ENCODE measurements at regions not wholly inside any gene's neighbourhood (a gene's known extent, or its start where the extent isn't known, plus 50 kb on each side); places are given as distances from the start of the nearest gene placed in this dataset.

DNA sequence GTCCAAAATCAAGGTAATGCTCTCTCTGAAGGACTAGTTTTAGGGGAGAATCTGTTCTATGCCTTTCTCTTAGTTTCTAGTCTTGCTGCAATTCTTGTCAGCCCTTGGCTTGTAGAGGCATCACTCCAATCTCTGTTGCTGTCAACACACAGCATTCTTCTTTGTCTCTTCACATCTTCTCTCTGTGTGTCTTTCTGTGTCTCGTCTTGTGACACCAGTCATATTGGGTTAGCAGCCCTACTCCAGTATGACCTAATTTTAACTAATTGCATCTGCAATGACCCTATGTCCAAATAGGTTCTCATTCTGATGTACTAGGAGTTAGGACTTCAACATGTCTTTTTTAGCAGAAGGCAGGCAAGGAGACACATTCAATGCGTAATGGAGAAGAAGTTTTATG is 1110.6 kb downstream of the DTWD2 start:
- no peak for DNase-seq

DNA sequence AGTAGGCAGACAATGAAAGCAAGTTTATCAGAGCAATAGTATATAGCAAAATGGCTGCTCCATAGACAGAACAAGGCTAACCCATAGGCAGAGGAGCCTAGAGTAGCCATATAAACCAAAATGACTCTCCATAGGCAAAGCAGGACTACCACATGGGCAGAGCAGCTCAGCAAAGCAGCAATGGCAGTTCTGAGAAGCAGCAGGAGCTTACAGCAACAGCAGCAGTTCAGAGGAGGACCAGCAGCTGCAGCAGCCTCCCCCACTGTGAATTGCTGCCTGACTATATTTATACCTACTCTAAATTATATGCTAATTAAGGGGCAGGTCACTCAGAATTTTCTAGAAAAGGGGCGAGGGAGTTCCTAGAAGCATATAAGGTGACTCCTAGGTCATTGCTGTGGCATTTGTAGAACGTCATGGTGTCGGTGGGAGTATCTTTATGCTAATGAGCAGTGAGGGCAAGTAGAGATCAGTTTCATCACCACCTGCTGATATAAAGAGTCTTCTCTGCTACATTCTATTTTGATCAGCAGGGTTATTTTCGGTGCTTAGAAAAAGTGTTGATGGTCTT is 1115.5 kb downstream of the DTWD2 start:
- DNase-seq, result no peak

DNA sequence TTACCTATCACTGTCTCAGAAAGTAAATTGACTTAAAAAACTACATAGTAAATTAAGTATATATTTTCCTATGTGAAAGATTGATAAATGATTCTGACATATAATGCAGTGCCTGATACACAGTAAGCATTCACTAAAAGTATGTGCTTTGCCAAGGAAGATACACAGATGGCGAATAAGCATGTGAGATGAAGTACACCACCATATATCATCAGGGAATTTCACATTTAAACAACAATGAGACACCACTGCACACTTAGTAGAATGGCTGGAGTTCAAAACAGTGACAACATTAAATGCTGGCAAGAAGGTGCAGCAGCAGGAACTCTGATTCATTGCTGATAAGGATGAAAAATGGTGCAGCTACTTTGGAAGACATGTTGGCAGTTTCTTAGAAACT is 1118.8 kb downstream of the DTWD2 start:
- no peak for DNase-seq

DNA sequence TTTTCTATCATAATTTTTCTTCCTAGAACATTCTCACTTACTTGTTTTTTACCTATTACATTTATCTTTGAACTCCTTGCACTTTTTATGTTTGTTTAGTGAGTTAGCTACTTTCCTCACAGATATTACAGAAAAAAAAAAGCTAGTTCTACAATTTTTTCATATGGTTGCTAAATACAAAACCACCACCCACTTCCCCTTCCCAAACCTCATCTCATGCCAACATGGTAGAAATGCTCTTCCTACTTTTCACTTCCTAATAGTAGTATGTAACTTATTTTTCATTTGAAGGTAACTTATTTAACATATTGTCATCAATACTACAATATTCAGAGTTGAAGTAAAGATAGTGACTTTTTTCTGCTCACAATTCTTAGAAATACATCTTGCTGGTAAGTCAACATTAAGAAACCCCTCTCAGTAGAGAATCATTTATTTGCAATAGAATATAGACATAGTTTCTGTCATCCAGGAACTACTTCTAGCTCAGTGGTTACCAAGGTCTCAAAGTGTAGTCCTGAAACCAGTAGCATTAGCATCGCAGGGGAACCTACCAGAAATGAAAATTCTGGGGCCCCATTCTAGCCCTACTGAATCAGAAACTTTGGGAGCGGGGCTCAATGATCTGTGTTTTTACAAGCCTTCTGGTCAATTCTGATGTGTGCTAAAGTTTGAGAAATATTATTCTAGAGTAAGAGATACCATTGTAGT is 1124.6 kb downstream of the DTWD2 start:
- no peak for DNase-seq

DNA sequence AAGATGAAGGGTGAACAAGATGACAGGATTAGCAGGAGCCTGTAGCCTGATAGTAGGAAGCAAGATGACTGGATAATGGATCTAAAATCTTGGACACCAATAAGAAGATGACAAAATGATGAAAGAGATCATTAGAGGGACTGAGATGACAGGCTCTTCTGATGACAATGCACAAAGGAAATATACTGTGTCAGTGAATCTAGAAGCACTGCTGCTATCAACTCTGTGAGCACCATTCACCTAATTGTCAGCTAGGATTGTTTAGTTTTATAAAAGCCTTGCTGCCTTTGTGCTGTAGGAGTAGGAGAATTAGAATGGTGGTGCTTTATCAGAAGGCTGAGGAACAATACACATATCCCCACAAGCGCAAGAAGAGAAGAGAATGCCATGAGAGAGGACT is 1127.8 kb downstream of the DTWD2 start:
- DNase-seq, result no peak

DNA sequence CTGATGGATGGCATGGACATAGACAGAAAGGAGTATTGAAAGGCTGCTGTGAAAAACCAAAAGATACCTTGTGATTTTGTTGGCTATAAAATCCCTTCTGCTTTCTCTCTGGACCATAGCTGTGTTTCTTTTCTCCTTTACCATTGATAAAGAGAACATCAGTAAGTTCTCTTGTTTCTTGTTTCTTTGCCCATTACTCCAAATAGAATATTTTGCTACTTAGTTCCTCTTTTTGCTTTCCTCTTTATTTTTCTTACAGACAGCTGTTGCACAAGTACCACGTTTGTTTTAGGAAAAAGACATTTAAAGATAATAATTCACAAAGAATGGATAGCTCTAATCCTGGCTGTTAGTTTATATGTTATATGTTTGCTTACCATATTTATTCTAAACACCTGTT is 1129.2 kb downstream of the DTWD2 start:
- no peak for DNase-seq

DNA sequence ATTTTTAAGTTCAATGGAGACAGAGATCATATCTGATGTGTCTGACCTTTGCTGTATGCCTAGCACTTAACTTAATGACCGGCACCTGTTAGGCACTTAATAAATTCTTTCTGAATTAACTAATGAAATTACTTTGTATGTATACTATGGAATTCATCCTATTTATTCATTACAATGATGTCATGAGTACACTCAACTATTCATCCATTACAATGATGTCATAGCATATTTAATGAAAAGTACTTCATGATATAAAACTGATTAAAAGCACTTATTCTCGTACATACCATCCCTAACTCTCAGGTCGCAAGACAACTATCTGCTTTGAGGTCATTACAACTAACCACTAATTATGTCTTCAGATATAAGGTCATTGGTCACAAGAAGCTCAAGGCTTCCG is 1131.6 kb downstream of the DTWD2 start:
- DNase-seq, result no peak

DNA sequence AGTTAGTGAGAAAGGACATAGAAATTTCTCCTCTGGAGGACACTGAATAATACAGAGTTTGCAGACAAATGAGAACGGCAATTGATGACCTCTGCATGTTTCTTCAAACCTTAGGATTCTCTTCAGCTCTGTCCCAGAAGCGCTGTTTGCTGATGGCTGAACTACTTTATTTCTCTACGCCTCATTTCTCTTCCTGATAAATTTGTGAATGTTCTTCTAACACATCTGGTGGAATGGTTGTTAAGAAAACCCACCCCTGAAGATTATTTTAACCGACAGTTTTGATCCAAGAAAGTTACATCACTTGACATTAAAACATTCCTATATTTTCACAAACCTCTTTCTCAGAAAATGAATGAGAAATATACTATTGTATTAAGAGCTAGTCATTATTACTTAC is 1150.6 kb downstream of the DTWD2 start:
- DNase-seq, result no peak

DNA sequence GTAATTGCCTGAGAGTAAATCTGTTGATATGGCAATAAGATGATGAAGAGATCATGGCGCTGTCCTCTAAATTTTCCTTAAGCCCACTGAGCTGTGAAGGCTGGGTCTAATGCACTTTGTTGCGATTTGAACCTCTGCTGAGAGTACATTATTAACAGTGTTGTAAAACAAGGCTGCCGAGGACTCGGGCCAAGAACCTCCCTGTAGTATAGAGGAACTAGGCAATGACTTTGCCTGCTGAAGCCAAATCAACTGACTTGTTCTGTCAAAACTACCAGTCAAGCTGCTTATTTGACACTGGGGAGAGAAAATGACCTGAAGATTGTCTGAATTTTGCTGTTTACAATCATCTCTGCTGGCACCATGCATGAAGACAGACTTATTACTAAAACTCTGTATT is 1154.7 kb downstream of the DTWD2 start:
- DNase-seq, result no peak

DNA sequence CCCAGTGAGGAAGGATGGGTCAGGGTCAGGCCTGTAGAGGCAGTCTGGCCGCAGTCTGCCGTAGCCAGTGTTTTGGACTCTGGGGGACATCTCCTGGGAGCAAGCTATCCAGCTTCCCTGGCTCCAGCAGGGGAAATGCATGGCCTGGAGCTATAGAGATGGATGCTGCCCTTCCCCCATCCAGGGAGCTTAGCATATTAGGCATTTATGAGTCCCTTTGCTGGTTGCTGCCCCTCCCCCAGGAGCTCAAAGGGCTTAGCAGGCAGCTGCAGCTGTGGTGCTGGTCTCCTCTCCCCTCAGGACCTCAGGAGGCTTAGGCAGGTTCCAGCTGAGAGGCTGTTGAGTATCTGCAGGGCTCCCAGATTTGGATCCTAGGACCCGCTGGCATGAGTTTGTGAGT is 1158.7 kb downstream of the DTWD2 start:
- DNase-seq, result no peak

DNA sequence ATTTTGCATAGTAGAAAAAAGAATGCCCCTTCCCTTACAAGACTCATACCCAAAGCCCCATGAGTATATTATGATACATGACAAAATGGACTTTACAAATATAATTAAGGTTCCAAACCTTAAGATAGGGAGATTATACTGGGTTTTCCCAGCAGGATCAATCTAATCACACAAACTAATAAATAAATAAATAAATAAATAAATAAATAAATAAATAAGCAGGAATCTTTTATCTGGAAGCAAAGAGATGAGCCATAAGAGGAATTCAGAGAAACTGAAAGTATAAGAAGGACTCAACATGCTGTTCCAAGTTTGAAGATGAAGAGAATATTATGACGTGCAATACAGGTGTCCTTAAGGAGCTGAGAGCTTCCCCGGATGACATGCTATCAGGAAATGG is 1174.5 kb downstream of the DTWD2 start:
- DNase-seq, result no peak

DNA sequence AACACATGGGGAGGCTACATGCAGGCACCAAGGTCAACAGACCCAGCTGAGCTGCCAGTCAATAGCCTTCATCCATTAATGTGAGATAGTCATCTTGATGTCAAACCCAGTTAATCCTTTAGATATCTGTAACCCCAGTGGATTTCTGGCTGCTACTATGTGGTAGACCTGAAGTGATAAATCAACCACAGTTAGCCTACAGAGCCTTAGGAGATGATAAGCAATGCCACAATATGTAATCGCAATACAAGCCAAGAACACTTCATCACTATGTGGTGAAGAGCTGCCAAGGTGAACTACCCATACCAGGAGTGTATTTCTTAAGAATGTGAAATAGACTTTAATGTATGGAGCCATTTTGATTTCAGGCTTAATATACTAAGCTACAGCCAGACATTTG is 1175.5 kb downstream of the DTWD2 start:
- no peak for DNase-seq

DNA sequence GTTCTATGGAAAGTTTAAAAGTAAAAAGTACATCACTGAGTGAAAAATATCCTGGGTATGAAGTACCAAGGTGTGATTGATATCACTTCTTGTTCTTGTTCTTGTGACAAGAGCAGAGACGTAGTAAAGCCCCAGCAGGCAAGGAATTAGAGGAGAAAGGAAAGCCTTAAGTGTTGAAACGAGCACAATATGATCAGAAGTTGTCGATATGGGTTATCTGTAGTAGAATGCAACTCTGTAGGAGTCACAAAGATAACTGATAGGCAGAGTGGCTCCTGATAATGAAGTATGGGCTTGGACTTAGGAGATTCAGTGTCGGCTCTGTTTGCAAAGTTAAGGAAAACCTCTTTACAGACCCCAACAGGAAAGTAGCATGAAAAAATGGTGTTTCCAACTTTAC is 1179.1 kb downstream of the DTWD2 start:
- no peak for DNase-seq

DNA sequence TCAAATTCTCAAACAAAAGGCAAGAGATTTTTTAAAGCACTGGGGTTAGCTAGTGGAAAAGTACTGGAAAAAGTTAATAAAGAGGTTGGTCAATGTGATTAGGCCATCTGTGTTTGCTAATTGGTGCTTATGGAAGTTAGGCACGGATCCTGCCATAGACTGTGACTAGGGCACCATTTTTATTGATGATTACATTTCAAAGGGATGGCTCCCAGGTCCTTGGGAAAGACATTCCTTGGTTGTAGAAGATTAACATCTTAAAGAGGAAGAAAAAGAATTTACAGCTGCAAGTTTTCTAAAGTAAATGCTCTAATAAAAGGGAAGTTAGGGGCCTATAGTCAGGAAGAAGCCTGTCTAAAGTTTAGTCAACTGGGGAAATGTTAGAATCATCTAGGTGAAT is 1183.3 kb downstream of the DTWD2 start:
- no peak for DNase-seq

DNA sequence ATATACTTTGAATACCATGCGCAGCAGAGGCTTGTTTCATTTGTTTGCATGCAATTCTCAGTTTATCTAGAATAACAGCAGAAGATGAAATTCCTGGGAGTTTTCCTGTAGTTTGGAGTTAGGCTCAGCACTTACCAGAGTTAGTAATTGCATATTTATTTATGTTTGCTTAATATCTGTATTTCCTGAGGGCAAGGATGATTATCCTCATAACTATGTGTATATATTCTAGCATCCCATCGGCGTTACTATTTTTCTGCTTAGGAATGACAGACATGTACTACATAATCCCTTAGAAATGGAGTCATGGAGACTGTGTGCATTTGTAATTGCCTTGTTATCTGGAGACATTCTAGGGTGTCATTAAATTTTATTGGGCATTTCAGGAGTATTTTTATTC is 1184.8 kb downstream of the DTWD2 start:
- DNase-seq, result no peak

DNA sequence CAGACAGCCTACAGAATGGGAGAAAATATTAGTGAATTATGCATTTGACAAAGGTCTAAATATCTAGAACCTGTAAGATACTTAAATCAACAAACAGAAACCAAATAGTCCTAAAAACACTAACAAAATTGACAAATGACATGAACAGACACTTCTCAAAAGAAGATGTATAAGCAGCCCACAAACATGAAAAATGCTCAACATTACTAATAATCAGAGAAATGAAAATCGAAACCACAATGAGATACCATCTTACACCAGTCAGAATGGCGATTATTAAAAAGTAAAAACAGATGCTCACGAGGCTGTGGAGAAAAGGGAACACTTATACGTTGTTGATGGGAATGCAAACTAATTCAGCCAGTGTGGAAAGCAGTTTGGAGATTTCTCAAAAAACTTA is 1186.8 kb downstream of the DTWD2 start:
- DNase-seq, result no peak

DNA sequence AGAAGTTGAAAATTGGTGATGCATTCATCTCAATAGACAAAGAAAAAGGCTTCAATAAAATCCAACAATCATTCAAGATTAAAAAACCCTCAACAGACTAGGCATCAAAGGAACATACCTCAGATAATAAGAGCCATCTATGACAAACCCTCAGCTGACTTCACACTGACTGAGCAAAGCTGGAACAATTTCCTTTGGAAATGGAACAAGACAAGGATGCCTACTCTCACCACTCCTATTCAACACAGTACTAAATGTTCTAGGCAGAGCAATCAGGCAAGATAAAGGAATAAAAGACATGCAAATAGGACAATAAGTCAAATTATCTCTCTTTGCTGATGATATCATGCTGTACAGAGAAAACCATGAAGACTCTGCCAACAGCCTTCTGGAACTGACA is 1188.1 kb downstream of the DTWD2 start:
- no peak for DNase-seq

DNA sequence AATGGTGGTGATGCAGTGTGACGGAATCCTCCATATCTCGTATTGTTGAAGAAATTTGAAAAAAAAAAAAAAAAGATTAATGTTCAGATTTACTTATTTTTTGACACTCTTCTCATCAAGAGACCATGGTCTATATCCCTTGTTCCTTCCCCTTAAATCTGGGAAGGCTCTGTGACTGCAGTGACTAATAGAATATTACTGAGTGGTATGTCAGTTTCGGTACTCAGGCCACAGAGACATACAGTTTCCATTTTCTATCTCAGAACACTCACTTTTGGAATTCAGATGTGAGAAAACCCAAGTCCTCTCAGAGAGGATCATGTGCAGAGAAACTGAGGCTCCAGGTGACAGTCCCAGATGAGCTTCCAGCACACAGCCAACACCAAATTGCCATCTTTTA is 1193.5 kb downstream of the DTWD2 start:
- no peak for DNase-seq

DNA sequence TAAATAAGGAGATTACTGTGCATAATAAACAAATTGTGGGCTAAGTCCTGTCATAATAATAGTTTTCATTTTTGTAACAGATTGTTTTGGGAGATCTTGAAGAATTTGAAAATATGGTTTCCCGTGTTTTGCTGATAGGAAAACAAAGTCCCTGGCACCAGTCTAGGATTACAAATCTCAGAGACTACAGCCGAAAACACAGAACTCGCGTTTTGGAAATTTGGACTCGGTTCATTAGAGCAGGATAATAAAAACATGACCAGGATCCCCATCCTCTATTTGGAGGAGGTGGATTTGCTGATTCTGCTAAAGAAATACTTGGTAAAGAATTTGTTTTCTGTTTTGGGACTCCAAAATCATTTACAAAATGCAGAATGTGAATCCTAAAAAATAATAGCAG is 1194.4 kb downstream of the DTWD2 start:
- no peak for DNase-seq

DNA sequence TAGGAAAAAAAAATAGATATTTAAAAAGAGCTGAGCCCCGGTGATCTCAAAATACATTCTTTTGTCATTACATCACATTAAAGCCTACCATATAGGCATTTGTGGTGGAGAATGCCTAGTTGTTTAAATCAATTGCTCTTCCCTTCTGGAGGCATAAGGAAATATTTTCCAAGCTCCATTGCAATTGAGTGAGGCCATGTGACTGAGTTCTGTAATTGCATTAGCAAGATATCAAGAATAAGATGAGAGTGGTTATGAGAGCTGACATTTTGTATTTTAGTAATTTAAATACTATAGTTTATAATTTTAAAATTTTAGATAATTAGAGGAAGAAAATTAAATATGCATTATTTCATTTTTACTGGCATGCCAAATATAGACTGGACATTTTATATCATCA is 1195.9 kb downstream of the DTWD2 start:
- DNase-seq, result no peak

DNA sequence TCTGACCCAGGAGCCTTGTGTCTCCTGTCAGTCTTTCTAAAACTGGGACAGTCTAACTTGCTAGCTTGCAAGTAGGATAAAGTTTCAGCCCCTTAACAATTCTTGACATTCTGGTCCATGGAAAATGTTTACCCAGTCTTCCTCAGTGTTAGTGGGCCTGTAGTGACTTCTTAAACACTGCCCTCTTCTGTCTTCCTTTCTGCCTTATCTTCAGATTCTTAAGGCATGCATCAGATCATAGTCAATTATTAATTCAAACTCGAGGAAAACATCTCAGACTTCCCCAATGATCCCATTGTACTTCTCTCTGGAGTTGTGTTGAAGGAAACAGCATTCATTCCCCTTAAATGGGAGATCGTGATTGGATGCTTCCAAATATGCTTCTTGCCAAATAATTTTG is 1199.8 kb downstream of the DTWD2 start:
- DNase-seq, result no peak

DNA sequence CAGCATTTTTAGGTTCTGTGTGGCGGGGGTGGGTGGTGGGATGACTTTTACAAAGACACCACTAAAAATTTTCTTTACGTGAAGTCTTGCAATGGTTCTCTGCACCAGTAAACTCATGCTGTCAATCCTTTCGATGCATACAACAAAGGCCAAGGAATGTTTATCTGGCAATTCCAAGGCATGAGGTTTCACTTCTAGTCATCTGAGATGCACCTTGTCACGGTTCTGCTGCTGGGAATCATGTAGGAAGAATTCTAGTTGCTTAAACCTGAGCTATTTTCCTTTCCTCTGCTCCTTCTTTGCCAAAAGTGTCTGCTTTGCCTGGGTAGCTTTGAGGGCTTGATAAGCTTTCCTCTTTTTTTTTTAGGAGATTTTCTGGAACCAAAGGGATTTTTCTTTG is 1204.5 kb upstream of the SEMA6A start:
- DNase-seq, result no peak

DNA sequence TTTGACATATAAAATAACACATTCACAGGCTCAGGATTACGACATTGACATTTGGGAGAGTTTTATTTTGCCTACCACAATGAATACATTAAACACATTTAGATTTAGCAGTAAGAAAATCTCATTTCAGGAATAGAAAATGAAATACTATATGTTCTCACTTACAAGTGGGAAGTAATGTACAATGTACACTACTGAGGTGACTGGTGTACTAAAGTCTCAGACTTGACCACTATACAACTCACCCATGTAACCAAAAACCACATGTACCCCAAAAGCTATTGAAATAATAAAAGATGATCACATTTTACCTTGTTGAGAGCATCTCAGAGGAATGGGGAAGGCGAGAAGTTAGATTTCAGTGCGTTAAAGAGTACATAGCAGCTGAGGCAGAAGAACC is 1202.4 kb upstream of the SEMA6A start:
- no peak for DNase-seq

DNA sequence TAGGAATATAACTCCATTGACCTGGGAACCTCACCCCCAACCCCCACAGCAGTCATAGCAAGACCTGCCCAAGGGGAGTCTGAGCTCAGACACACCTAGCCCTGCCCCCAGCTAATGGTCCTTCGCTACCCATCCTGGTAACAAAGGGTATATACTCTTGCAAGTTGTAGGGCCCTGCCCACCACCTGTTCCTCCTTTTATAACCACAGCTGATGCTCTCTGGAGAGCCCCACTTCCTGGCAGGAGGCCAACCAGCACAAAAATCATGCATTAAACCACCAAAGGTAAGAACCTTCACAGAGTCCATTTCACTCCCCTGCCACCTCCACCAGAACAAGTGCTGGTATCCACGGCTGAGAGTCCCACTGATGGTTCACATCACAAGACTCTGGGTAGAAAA is 1195.3 kb upstream of the SEMA6A start:
- DNase-seq, result no peak

DNA sequence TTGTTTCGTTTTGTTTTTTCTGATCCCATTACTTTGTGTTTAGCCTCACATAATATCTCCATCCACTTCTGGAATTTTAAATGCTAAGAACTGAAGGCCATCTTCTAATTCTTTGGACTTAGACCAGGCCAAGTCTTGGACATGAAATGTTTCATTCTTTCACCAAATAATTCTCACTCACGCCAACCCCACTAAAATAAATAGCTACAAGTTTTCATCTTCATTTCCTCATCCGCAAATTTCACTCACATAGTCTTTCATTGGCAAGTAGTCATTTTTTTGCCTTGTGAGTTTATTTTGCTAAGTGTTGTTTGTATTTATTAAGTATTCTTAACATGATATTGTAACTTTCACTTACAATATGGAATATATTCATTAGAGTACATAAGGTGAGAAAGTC is 1188.6 kb upstream of the SEMA6A start:
- no peak for DNase-seq

Data from CD4-positive, alpha-beta T cell treated with Interleukin-17A for 1 hour (primary cell).